BJ (cell line): ENCODE measurements at regions not wholly inside any gene's neighbourhood (a gene's known extent, or its start where the extent isn't known, plus 50 kb on each side); places are given as distances from the start of the nearest gene placed in this dataset.
A peak's percentile ranks its signal among the peaks of the same experiment; 100 is the strongest.

Experiments
- CTCF ChIA-PET: fragments of 350-600 bp; formaldehyde crosslinking; extraction: SDS; loops from one replicate; lab custom pipeline; 2021; ENCODE audit warnings: antibody characterized with exemption, inconsistent platforms; lab: Yijun Ruan, JAX
- POLR2A ChIA-PET: fragments of 300-600 bp; sonication (Branson Sonifier 250); formaldehyde crosslinking; extraction: SDS; loops from one replicate; lab custom pipeline; 2021; ENCODE audit warnings: antibody characterized with exemption; lab: Charles Lee
- DNase-seq: peaks from one replicate; pipeline ENCODE4 v3.0.0-alpha.2; 2011; ENCODE audit warnings: low read depth
- H3K27me3 ChIP-seq: 2 replicates; pipeline ENCODE4 v1.6.0; 2011; ENCODE audit warnings: low read length; ENCODE audit not compliant: control insufficient read depth, insufficient read depth
- H3K36me3 ChIP-seq: 2 replicates; pipeline ENCODE4 v1.5.1; 2011; ENCODE audit warnings: low read length; ENCODE audit not compliant: control insufficient read depth, insufficient read depth
- H3K4me3 ChIP-seq: 2 replicates; pipeline ENCODE4 v1.5.1; 2011; ENCODE audit warnings: low read depth, mild to moderate bottlenecking, control low read depth, low read length
- TF ChIP-seq, protein P1 (sequence below): IDR thresholded peaks from 2 replicates; pipeline ENCODE4 v1.5.1; 2011; ENCODE audit warnings: low read depth, mild to moderate bottlenecking, control low read depth, inconsistent platforms, low read length, moderate library complexity; ENCODE audit not compliant: insufficient read depth

- TF ChIP-seq, protein P1, sequence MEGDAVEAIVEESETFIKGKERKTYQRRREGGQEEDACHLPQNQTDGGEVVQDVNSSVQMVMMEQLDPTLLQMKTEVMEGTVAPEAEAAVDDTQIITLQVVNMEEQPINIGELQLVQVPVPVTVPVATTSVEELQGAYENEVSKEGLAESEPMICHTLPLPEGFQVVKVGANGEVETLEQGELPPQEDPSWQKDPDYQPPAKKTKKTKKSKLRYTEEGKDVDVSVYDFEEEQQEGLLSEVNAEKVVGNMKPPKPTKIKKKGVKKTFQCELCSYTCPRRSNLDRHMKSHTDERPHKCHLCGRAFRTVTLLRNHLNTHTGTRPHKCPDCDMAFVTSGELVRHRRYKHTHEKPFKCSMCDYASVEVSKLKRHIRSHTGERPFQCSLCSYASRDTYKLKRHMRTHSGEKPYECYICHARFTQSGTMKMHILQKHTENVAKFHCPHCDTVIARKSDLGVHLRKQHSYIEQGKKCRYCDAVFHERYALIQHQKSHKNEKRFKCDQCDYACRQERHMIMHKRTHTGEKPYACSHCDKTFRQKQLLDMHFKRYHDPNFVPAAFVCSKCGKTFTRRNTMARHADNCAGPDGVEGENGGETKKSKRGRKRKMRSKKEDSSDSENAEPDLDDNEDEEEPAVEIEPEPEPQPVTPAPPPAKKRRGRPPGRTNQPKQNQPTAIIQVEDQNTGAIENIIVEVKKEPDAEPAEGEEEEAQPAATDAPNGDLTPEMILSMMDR, result no peak
- POLR2A ChIA-PET, result no interaction called here
- CTCF ChIA-PET, result no interaction called here
Measured at GRCh38 chr18:47601581-47602272, 328.7 kb downstream of the SMAD2 start.

DNA sequence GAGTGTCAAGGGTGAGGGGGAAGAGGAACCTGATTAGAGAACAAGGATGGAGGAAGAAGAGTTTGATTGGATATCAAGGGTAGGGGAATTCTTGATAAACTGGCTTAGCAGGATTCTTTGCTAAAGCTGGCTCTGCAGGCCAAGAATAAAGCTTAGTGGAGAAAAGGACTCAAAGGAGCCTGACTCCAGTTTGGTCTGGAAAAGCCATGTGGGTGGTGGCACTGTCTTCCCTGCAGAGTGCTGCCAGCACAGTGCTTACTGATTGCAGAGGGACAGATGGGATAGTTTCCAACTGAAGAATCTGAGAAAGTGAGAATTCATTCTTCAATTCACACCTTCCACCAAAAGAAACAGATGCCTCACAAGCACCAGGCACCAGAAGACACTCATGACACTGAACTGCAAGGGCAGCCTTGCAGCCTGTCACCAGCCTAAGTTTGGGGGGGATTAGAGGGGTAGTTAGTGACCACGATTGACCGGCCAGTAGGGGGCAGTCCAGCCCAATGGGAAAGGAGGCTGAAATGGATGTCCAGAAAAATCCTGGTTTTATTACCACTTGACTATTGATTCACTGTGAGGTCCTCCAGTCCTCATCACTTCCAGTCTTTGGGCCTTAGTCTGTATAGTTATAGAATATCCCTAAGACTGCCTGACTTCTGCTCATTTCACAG lies 334.5 kb downstream of the SMAD2 start:
- CTCF ChIA-PET, result interaction anchor here (0.6 kb wide), 1 partner anchor 315 kb away, joined by 3 read pairs; no protein-coding TSS in a partner anchor
- H3K4me3 ChIP-seq, result no peak overlapping the region
- TF ChIP-seq, protein P1, result peak; percentile 31
- H3K27me3 ChIP-seq, result no peaks in the 10 kb centered on the region
- POLR2A ChIA-PET, result no interaction called here
- DNase-seq, result no peak
- no peaks in the 10 kb centered on the region for H3K36me3 ChIP-seq

More at GRCh38 chr18:47601581-47602272, 328.7 kb downstream of the SMAD2 start:
- H3K36me3 ChIP-seq, result no peaks in the 10 kb centered on the region
- H3K4me3 ChIP-seq, result no peak overlapping the region
- no peaks in the 10 kb centered on the region for H3K27me3 ChIP-seq
- DNase-seq, result no peak

- TF ChIP-seq, protein P1, result no peak
- CTCF ChIA-PET, result no interaction called here
- POLR2A ChIA-PET, result no interaction called here
Measured at GRCh38 chr18:47594621-47595086, 335.8 kb downstream of the SMAD2 start.

GRCh38 chr18:47593744-47594472 lies 336.6 kb downstream of the SMAD2 start:
- H3K36me3 ChIP-seq, result no peaks in the 10 kb centered on the region
- TF ChIP-seq, protein P1, result no peak
- ChIA-PET POLR2A (no interaction called here), CTCF (no interaction called here)
- H3K27me3 ChIP-seq, result no peaks in the 10 kb centered on the region
- no peak overlapping the region for H3K4me3 ChIP-seq
- no peak for DNase-seq

More at GRCh38 chr18:47594621-47595086, 335.8 kb downstream of the SMAD2 start:
- Histone ChIP-seq H3K27me3 (no peaks in the 10 kb centered on the region), H3K36me3 (no peaks in the 10 kb centered on the region), H3K4me3 (no peak overlapping the region)
- DNase-seq, result no peak

DNA sequence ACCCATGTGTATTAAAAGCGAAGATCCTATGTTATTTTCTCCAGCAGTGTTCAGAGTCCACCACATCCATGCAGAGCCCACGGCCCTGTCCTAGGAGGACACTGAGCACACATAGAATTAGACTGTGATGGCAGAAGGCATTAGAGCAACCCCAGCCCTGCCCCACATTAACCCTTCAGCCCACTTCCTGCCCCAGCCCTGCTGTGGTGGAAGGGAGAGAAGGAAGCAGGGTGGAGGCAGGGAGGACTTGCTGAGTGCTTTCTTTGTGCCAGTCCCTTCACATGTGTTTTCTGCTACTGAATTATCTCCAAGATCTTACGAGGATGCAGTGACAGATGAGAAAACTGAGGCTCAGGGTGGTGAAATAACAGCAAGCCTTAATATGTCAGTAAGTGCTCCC lies 339.0 kb downstream of the SMAD2 start:
- Histone ChIP-seq H3K36me3 (no peaks in the 10 kb centered on the region), H3K27me3 (no peaks in the 10 kb centered on the region), H3K4me3 (no peak overlapping the region)
- ChIA-PET CTCF (no interaction called here), POLR2A (no interaction called here)
- DNase-seq, result no peak
- TF ChIP-seq, protein P1, result no peak
